GM13976 (cell line): ENCODE measurements at regions not wholly inside any gene's neighbourhood (a gene's known extent, or its start where the extent isn't known, plus 50 kb on each side); places are given as distances from the start of the nearest gene placed in this dataset.
"Not testable (repeated sequence)": the region's sequence is repeated elsewhere in the genome, so short reads cannot be mapped to it uniquely, and the experiment has no call there.

ENCODE experiments used
- DNase-seq: peaks from one replicate; pipeline ENCODE4 v3.0.0; 2012; ENCODE audit warnings: low spot score
- CTCF ChIP-seq: IDR thresholded peaks from 2 replicates; pipeline ENCODE4 v1.5.1; 2012; ENCODE audit warnings: borderline replicate concordance, mild to moderate bottlenecking; ENCODE audit not compliant: insufficient read depth; ENCODE audit errors: extremely low read depth, missing control alignments, control extremely low read depth
- in situ Hi-C: fragments of 300-500 bp; cut with MboI; formaldehyde crosslinking; loops from one replicate; pipeline ENCODE4 v1.12.0; 2022; ENCODE audit warnings: low sequenced_read_pairs, mixed read lengths, inconsistent platforms; ENCODE audit not compliant: unreplicated experiment

GRCh38 chr1:143905214-143906179 lies 66.3 kb downstream of the FAM72C start:
- DNase-seq, in situ Hi-C loops: not testable (repeated sequence)

GRCh38 chr1:143904622-143904979 lies 67.2 kb downstream of the FAM72C start:
- DNase-seq, in situ Hi-C loops: not testable (repeated sequence)

DNA sequence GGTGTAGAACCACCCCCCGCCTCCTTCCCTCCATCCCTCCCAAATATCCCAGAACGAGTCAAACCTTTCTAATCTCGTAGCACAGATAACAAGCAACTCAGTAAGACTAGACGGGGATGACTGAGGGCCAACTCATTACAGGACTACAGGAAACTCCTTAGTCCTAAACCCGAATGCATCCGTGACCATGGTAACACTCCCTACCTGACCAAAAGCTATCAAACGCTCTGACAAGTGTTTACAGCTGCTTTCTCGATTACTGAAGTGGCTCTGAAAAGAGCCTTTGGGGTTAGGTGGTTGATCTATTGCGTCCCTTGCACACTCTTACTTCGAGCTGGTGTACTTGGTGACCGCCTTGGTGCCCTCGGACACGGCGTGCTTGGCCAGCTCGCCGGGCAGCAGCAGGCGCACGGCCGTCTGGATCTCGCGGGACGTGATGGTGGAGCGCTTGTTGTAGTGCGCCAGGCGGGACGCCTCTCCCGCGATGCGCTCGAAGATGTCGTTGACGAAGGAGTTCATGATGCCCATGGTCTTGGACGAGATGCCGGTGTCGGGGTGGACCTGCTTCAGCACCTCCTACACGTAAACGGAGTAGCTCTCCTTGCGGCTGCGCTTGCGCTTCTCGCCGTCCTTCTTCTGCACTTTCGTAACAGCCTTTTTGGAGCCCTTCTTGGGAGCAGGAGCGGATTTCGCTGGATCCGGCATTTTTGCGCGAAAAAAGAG lies 67.7 kb downstream of the FAM72C start:
- DNase-seq, in situ Hi-C loops: not testable (repeated sequence)

DNA sequence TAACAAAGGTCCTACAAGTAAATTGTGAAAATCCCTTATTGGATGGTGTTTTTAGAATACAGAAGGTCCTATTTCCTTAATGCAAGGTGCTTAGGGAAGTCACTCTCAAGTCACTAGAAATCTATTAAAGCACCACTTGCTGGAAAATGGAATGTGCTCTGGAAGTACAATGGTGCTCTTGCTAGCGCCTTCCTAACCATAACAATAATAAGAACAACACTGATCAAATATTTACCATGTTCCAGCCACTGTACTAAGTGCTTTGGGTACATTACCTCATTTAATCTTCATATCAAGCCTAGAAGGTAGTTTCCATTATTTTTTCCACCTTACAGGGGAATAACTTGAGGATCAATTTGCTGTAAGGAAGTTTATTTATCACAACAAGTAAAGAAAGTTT lies 75.4 kb downstream of the FAM72C start:
- in situ Hi-C loops, DNase-seq: not testable (repeated sequence)

GRCh38 chr1:143884932-143885574 lies 86.7 kb downstream of the FAM72C start:
- in situ Hi-C loops: not testable (repeated sequence)

GRCh38 chr1:143884532-143884931 lies 87.3 kb downstream of the FAM72C start:
- DNase-seq, in situ Hi-C loops: not testable (repeated sequence)

More at GRCh38 chr1:143884932-143885574, 86.7 kb downstream of the FAM72C start:
- DNase-seq: not testable (repeated sequence)
- peak; percentile 67 for TF ChIP-seq CTCF

DNA sequence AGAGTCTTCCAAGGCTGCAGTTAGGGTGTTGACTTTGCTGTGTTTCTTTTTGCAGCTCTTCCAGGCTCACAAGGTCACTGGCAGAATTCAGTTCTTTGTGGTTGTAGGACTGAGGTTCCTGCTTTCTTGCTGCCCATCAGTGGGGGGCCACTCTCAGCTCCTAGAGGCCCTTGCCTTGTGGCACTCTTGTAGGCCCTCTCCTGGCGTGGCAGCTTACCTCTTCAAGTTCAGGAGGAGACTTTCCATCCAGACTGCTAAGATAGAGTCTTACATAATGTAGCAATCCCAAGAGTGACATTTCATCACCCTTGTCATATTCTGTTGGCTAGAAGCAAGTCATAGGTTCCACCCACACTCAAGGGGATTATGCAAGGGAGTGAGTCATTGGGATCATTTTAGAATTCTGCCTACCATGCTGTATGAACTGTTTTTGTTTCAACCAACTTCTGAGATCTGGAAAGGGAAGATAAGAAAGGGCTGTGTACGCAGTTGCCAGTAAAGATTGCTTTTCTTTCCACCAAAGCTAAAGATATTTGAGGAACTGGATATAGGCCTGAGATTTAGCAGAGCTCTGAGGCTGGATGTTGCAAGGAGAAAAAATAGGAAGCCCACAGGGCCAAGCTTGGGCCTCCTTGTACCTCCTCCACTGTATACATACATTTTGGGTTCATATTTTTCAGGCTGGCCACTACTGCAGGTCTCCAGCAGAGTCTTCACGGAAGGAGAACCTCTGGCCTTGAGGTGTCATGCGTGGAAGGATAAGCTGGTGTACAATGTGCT lies 91.8 kb downstream of the FAM72C start:
- not testable (repeated sequence) for DNase-seq

GRCh38 chr1:143875947-143876346 lies 95.8 kb downstream of the FAM72C start:
- in situ Hi-C loops, DNase-seq: not testable (repeated sequence)

More for the DNA sequence above, 91.8 kb downstream of the FAM72C start:
- in situ Hi-C loops: not testable (repeated sequence)

DNA sequence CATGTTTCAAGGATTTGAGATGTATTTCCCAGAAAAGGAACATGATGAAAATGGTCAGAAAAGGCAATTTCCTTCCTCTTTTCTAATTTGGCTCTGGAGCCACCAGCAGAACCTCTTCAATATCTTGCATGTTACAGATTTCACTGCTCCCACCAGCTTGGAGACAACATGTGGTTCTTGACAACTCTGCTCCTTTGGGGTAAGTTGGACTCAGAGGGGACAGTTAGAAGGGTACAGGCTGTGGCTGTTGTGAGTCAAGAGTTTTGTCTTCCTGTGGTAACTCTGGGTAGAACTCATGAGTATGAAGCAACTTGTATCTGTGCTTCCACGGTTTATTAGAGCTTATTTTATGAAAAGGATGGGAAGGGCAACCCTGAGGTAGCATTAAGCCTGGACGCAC lies 97.2 kb downstream of the FAM72C start:
- in situ Hi-C loops, DNase-seq: not testable (repeated sequence)

- in situ Hi-C loops, DNase-seq: not testable (repeated sequence)
Observed at GRCh38 chr1:143873650-143874049, 98.1 kb downstream of the FAM72C start.

DNA sequence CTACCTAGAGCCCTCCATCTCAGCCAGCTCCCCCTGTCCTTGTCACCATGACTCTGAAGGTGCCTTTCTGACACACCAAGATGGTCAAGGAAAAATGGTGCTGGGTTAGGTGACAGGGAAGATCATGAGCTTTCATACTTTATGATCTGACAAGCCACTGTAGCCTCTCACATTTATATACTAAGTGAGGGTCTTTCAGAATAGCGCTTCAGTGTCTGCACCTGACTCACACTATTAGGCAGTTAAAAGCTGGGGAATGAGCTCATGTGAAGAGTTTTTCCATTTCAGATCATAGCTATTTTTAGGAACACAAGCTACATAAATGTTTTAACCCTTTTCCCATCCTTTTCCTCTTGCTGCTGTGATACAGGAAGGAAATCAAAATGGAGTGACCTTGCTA lies 101.4 kb downstream of the FAM72C start:
- DNase-seq, in situ Hi-C loops: not testable (repeated sequence)

GRCh38 chr1:143867590-143868220 lies 104.1 kb downstream of the FAM72C start:
- in situ Hi-C loops, DNase-seq: not testable (repeated sequence)

DNA sequence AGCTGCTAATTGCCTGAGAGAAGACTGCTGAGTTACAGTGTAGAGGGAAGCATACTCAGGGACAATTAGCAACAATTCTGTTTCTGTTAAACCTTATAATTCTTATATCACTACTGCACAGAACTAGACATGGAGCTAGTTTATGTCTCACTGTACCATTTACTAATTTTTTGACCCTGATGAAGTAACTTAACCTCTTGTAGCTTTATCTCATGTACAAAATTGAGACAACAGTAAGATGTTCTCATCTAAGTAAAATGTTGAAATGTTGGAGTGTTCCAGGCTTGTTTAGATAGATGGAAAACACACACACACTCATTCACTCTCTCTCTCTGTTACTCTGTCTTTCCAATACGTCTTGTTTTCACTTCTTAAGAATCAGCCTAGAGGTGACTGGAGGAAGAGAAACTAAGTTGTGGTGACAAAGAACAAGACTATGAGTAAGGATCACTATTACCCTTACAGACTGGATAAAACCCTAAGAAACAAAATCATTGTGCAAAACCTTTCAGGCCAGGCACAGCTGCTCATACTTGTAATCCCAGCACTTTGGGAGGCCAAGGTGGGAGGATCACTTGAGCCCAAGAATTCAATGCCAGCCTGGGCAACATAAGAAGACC lies 107.8 kb downstream of the FAM72C start:
- DNase-seq, in situ Hi-C loops: not testable (repeated sequence)

GRCh38 chr1:143862722-143863121 lies 109.1 kb downstream of the FAM72C start:
- DNase-seq, in situ Hi-C loops: not testable (repeated sequence)

- in situ Hi-C loops, DNase-seq: not testable (repeated sequence)
Observed at GRCh38 chr1:143861306-143861705, 110.5 kb downstream of the FAM72C start.

- DNase-seq, in situ Hi-C loops: not testable (repeated sequence)
Observed at GRCh38 chr1:143855867-143856266, 115.9 kb downstream of the FAM72C start.
